ENCODE measurements at regions not wholly inside any gene's neighbourhood (a gene's known extent, or its start where the extent isn't known, plus 50 kb on each side); places are given as distances from the start of the nearest gene placed in this dataset.
"Not testable (repeated sequence)": the region's sequence is repeated elsewhere in the genome, so short reads cannot be mapped to it uniquely, and the experiment has no call there.

DNA sequence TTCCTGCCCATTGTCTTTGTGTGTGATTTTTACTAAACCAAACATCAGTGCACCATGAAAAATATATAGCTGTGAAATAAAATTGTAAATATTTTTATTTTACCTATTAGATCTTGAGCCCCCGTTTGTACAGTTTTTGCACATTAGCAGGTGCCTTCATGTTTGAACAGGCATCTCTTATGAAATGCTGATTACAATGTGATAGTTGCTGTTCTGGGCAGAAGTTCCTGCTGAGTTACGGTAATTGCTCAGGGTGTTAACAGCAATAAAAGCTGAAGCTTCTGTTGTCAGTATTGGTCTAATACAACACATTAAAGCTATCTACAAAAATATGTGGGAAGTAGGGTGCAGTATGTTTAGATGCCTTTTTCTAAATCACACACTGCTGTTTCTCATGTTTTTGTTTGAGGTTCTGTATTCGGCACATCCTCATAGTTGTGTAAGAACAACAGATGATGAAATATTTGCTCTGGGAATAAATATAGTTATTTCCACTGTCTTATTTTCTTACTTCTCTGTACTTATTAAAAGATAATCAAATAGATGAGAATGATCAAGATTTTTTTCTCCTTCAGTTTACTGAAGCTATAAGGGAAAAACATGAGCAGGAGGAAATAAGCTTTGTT lies 173.8 kb upstream of the GOLGA6L22 start:
- TF ChIP-seq, protein P1, sequence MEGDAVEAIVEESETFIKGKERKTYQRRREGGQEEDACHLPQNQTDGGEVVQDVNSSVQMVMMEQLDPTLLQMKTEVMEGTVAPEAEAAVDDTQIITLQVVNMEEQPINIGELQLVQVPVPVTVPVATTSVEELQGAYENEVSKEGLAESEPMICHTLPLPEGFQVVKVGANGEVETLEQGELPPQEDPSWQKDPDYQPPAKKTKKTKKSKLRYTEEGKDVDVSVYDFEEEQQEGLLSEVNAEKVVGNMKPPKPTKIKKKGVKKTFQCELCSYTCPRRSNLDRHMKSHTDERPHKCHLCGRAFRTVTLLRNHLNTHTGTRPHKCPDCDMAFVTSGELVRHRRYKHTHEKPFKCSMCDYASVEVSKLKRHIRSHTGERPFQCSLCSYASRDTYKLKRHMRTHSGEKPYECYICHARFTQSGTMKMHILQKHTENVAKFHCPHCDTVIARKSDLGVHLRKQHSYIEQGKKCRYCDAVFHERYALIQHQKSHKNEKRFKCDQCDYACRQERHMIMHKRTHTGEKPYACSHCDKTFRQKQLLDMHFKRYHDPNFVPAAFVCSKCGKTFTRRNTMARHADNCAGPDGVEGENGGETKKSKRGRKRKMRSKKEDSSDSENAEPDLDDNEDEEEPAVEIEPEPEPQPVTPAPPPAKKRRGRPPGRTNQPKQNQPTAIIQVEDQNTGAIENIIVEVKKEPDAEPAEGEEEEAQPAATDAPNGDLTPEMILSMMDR (IDR thresholded peaks at IDR 0.05 in 8 of 11, conservative IDR thresholded peaks at IDR 0.05 in 3 of 11), result not testable (repeated sequence)
- not testable (repeated sequence) for TF ChIP-seq POLR2A (IDR thresholded peaks at IDR 0.05)

Data from spleen (tissue), 7 donors.